Smooth muscle cell (in vitro differentiated cells): ENCODE measurements at regions not wholly inside any gene's neighbourhood (a gene's known extent, or its start where the extent isn't known, plus 50 kb on each side); places are given as distances from the start of the nearest gene placed in this dataset.

Experiments
- DNase-seq: peaks from one replicate; lab custom pipeline; 2025; ENCODE audit not compliant: unreplicated experiment; lab: John Stamatoyannopoulos, UW
- H2AFZ ChIP-seq: fragments of 200-600 bp; sonication (generic); 2 replicates; pipeline ENCODE4 v1.6.0; 2016; ENCODE audit warnings: antibody characterized with exemption, low read depth, mild to moderate bottlenecking
- H3F3A ChIP-seq: fragments of 200-600 bp; sonication (generic); 2 replicates; pipeline ENCODE4 v1.6.0; 2017; ENCODE audit warnings: antibody characterized with exemption, low read depth
- H3K27ac ChIP-seq: fragments of 200-600 bp; sonication (generic); 2 replicates; pipeline ENCODE4 v1.5.1; 2016; ENCODE audit warnings: low read depth, mild to moderate bottlenecking
- H3K27me3 ChIP-seq: fragments of 200-600 bp; sonication (generic); 2 replicates; pipeline ENCODE4 v1.6.1; 2016; ENCODE audit warnings: low read depth, mild to moderate bottlenecking
- H3K36me3 ChIP-seq: fragments of 200-600 bp; sonication (generic); 2 replicates; pipeline ENCODE4 v1.5.1; 2016; ENCODE audit warnings: low read depth
- H3K4me1 ChIP-seq: fragments of 200-600 bp; sonication (generic); 2 replicates; pipeline ENCODE4 v1.5.1; 2016; ENCODE audit warnings: low read depth
- H3K4me2 ChIP-seq: fragments of 200-600 bp; sonication (generic); 2 replicates; pipeline ENCODE4 v1.6.0; 2016; ENCODE audit warnings: mild to moderate bottlenecking
- H3K4me3 ChIP-seq: fragments of 200-600 bp; sonication (generic); 2 replicates; pipeline ENCODE4 v1.5.1; 2016; ENCODE audit warnings: mild to moderate bottlenecking
- H3K79me2 ChIP-seq: fragments of 200-600 bp; sonication (generic); 2 replicates; pipeline ENCODE4 v1.6.0; 2016; ENCODE audit warnings: low read depth, mild to moderate bottlenecking
- H3K9ac ChIP-seq: fragments of 200-600 bp; sonication (generic); 2 replicates; pipeline ENCODE4 v1.6.0; 2016; ENCODE audit warnings: low read depth
- H3K9me3 ChIP-seq: fragments of 200-600 bp; sonication (generic); replicated peaks from 2 replicates; pipeline ENCODE4 v1.5.1; 2016; ENCODE audit warnings: low read depth
- H4K20me1 ChIP-seq: fragments of 200-600 bp; sonication (generic); 2 replicates; pipeline ENCODE4 v1.6.0; 2016; ENCODE audit warnings: low read depth
- WGBS: methylation state at CpG from one replicate; pipeline ENCODE4 v1.1.7; 2016; ENCODE audit warnings: low lambda C conversion rate; 5-methylcytosine and 5-hydroxymethylcytosine counted together
- TF ChIP-seq, protein P1 (sequence below): fragments of 200-600 bp; sonication (generic); IDR thresholded peaks from 2 replicates; pipeline ENCODE4 v1.5.1; 2017; ENCODE audit warnings: borderline replicate concordance, mild to moderate bottlenecking, antibody characterized with exemption; ENCODE audit not compliant: insufficient read depth, poor library complexity, severe bottlenecking

DNA sequence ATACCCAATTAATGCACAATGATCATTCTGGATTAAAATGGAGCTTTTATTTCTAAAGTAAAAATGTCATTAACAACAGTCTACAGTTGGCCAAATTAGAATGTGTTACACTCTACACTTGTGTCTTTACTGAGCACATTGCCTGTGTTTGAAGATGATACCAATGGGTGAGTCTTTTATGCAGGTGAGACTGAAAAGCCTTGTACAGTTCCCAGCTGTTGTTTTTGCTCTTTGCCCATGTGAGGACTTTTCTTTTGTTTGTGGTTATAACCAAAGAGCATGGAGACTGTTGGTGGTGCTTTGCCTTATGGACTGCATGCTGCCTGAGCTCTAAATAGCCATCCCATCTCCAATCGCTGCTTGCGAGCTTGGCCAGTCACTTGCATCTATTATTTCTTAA is 264.5 kb downstream of the GATA3 start:
- no peak overlapping the region for H2AFZ ChIP-seq
- no peak overlapping the region for H3K4me2 ChIP-seq
- no peaks in the 10 kb centered on the region for H3K9me3 ChIP-seq
- H3K9ac ChIP-seq: no peak overlapping the region
- H3K36me3 ChIP-seq: no peaks in the 10 kb centered on the region
- 91% methylated on average over 2 of the region's 2 CpGs for WGBS
- TF ChIP-seq, protein P1, sequence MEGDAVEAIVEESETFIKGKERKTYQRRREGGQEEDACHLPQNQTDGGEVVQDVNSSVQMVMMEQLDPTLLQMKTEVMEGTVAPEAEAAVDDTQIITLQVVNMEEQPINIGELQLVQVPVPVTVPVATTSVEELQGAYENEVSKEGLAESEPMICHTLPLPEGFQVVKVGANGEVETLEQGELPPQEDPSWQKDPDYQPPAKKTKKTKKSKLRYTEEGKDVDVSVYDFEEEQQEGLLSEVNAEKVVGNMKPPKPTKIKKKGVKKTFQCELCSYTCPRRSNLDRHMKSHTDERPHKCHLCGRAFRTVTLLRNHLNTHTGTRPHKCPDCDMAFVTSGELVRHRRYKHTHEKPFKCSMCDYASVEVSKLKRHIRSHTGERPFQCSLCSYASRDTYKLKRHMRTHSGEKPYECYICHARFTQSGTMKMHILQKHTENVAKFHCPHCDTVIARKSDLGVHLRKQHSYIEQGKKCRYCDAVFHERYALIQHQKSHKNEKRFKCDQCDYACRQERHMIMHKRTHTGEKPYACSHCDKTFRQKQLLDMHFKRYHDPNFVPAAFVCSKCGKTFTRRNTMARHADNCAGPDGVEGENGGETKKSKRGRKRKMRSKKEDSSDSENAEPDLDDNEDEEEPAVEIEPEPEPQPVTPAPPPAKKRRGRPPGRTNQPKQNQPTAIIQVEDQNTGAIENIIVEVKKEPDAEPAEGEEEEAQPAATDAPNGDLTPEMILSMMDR: no peak
- no peak for DNase-seq
- H3K27ac ChIP-seq: no peak overlapping the region
- no peaks in the 10 kb centered on the region for H3K79me2 ChIP-seq
- H3K4me3 ChIP-seq: no peak overlapping the region
- no peaks in the 10 kb centered on the region for H4K20me1 ChIP-seq
- H3K27me3 ChIP-seq: peaks cover 5% of the 10 kb centered on the region
- no peaks in the 10 kb centered on the region for H3F3A ChIP-seq
- no peaks in the 10 kb centered on the region for H3K4me1 ChIP-seq

DNA sequence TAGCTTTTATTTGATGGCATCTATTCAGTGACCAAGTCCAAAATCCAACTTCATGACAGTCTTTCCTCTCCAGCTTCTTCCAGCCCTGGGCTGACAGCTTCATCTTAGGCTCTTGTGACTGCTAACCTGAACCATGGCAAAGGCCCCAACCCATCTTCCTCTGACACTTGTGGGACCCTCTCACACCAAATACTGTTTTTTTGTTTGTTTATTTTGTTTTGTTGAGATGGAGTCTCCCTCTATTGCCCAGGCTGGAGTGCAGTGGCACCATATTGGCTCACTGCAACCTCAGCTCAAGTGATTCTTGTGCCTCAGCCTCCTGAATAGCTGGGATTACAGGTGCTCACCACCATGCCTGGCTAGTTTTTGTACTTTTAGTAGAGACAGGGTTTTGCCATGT is 265.2 kb downstream of the GATA3 start:
- no peaks in the 10 kb centered on the region for H3K4me1 ChIP-seq
- TF ChIP-seq, protein P1: peak; percentile 5
- no peak for DNase-seq
- no peaks in the 10 kb centered on the region for H3F3A ChIP-seq
- H3K4me2 ChIP-seq: no peak overlapping the region
- H2AFZ ChIP-seq: no peak overlapping the region
- no peaks in the 10 kb centered on the region for H3K79me2 ChIP-seq
- H3K9ac ChIP-seq: no peak overlapping the region
- H4K20me1 ChIP-seq: no peaks in the 10 kb centered on the region
- H3K36me3 ChIP-seq: no peaks in the 10 kb centered on the region
- H3K27me3 ChIP-seq: peaks cover 5% of the 10 kb centered on the region
- H3K9me3 ChIP-seq: no peaks in the 10 kb centered on the region
- H3K4me3 ChIP-seq: no peak overlapping the region
- no peak overlapping the region for H3K27ac ChIP-seq

DNA sequence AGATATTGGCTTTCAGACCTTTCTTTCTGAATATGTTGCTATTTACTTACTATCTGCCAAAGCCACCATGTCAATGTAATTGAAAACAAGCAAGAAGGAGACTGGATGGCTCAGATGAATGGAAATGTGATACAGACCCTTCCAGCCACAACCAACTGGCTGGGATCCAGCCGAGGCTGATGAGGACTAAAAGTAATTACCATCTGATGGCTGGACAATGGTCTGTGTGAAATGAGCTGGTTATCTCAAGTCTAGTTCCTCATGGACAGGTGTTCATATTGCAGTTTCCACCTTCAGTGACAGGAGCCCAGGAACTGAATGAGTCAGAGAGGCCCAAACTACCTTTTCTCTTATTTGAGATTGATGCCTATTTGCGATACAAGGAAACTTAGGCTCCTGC is 267.5 kb downstream of the GATA3 start:
- Histone ChIP-seq H3K36me3 (no peaks in the 10 kb centered on the region), H3K27me3 (peaks cover 5% of the 10 kb centered on the region), H3F3A (no peaks in the 10 kb centered on the region), H3K79me2 (no peaks in the 10 kb centered on the region), H3K4me3 (no peak overlapping the region), H3K27ac (no peak overlapping the region), H4K20me1 (no peaks in the 10 kb centered on the region), H3K4me2 (no peak overlapping the region), H3K9ac (no peak overlapping the region), H3K4me1 (no peaks in the 10 kb centered on the region), H3K9me3 (no peaks in the 10 kb centered on the region), H2AFZ (no peak overlapping the region)
- TF ChIP-seq, protein P1: no peak
- 78% methylated on average over 2 of the region's 2 CpGs for WGBS
- no peak for DNase-seq

DNA sequence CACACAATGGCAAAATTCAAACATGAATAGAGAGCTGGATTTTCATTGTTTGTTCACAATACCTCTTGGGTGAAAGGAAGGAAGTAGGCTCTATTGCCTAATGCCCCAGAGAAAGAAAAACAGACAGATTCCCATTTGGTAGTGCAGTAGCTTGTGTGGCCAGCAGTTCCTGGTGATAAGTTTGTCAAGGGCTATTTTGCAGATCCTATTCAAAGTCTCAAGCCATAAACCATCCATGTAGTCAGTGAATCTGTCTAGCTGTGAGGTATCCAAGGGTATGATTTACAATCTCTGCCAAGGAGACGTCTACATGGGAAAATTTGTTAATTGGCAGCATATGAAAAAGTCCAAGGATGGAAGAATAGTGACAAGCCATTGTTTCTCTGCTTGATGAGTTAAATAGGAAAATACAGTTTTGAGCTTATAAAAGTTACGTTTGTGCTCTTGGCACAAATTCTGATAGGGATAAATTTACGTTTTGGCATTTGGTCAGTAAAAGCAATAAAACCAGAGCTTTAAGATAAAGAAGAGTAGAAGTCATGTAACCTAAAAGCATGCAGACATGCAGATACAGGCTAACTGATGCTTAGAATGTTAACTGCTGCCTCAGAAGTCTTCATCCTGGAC is 269.1 kb downstream of the GATA3 start:
- no peak for DNase-seq
- Histone ChIP-seq H2AFZ (no peak overlapping the region), H3K9me3 (no peaks in the 10 kb centered on the region), H3K4me3 (no peak overlapping the region), H3K4me2 (no peak overlapping the region), H3K4me1 (no peaks in the 10 kb centered on the region), H3K79me2 (no peaks in the 10 kb centered on the region), H3K27ac (no peak overlapping the region), H3F3A (no peaks in the 10 kb centered on the region), H4K20me1 (no peaks in the 10 kb centered on the region), H3K9ac (no peak overlapping the region), H3K27me3 (peaks cover 5% of the 10 kb centered on the region), H3K36me3 (no peaks in the 10 kb centered on the region)
- WGBS: 34% methylated on average over 3 of the region's 3 CpGs
- TF ChIP-seq, protein P1: no peak
